Neural cell (in vitro differentiated cells): ENCODE measurements at regions not wholly inside any gene's neighbourhood (a gene's known extent, or its start where the extent isn't known, plus 50 kb on each side); places are given as distances from the start of the nearest gene placed in this dataset.

Experiments used
- EP300 ChIP-seq: fragments of 450-650 bp; conservative IDR thresholded peaks from 2 replicates; pipeline ENCODE4 v1.6.1; 2014; ENCODE audit warnings: antibody characterized with exemption, mild to moderate bottlenecking, moderate library complexity; ENCODE audit not compliant: poor library complexity, severe bottlenecking
- EZH2 ChIP-seq: fragments of 200-600, 300-800 bp; shearing (Covaris generic), sonication (generic); IDR thresholded peaks from 2 replicates; pipeline ENCODE4 v1.6.1; 2014; ENCODE audit warnings: antibody characterized with exemption, low read length, borderline replicate concordance, mild to moderate bottlenecking; ENCODE audit not compliant: insufficient read depth, poor library complexity, severe bottlenecking
- MXI1 ChIP-seq: fragments of 450-650 bp; conservative IDR thresholded peaks from 2 replicates; pipeline ENCODE4 v1.6.1; 2014; ENCODE audit warnings: antibody characterized with exemption, mild to moderate bottlenecking; ENCODE audit not compliant: poor library complexity, severe bottlenecking
- POLR2AphosphoS5 ChIP-seq: IDR thresholded peaks from 2 replicates; pipeline ENCODE4 v1.6.1; 2012
- RAD21 ChIP-seq: fragments of 450-650 bp; conservative IDR thresholded peaks from 2 replicates; pipeline ENCODE4 v1.6.1; 2014; ENCODE audit warnings: antibody characterized with exemption, mild to moderate bottlenecking, moderate library complexity
- TF ChIP-seq, protein P1 (sequence below): fragments of 450-650 bp; IDR thresholded peaks from 2 replicates; pipeline ENCODE4 v1.5.1; 2014; ENCODE audit warnings: antibody characterized with exemption, mild to moderate bottlenecking, moderate library complexity; ENCODE audit not compliant: poor library complexity, severe bottlenecking
- TF ChIP-seq, protein P2 (sequence below): IDR thresholded peaks from 2 replicates; pipeline ENCODE4 v1.6.1; 2012; ENCODE audit warnings: borderline replicate concordance

DNA sequence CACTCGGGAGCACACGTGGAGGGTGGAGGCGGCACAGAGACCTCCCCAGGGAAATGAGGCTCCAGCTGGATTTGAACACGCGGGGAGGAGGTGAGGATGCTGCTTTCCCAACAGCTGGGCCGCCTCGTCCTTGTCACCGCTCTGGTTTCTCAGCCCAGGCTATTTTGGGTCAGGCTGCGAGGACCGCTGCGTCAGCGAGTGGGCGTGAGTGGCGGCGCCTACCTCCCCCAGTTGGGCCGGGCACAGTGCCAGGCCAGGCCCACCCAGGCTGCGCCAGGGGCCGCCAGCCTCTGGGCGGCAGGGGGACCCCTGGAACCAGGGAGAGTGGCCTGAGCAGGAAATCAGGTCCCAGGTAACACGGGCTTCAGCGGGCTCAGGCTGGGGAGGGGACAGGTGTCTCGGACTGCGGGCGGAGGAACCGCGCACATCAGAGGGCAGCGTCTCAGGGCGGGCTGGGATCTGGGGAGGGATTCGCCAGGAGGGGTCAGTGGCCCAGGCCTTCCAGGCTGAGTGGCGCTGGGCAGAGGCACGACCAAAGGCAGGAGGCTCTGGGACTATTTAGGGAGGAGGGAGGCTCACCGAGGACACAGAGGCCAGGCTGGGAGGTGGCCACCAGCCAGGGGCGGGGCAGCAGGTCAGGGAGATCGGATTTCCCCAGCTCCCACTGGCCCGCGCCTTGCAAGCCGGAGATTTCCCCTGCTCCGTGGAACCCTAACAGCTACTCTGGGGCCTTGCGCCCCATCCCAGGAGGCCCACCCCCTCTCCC is 125.2 kb upstream of the RET start:
- TF ChIP-seq, protein P1, sequence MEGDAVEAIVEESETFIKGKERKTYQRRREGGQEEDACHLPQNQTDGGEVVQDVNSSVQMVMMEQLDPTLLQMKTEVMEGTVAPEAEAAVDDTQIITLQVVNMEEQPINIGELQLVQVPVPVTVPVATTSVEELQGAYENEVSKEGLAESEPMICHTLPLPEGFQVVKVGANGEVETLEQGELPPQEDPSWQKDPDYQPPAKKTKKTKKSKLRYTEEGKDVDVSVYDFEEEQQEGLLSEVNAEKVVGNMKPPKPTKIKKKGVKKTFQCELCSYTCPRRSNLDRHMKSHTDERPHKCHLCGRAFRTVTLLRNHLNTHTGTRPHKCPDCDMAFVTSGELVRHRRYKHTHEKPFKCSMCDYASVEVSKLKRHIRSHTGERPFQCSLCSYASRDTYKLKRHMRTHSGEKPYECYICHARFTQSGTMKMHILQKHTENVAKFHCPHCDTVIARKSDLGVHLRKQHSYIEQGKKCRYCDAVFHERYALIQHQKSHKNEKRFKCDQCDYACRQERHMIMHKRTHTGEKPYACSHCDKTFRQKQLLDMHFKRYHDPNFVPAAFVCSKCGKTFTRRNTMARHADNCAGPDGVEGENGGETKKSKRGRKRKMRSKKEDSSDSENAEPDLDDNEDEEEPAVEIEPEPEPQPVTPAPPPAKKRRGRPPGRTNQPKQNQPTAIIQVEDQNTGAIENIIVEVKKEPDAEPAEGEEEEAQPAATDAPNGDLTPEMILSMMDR: no peak
- no peak for TF ChIP-seq EZH2
- no peak for TF ChIP-seq MXI1
- no peak for TF ChIP-seq POLR2AphosphoS5
- TF ChIP-seq RAD21: no peak
- TF ChIP-seq, protein P2, sequence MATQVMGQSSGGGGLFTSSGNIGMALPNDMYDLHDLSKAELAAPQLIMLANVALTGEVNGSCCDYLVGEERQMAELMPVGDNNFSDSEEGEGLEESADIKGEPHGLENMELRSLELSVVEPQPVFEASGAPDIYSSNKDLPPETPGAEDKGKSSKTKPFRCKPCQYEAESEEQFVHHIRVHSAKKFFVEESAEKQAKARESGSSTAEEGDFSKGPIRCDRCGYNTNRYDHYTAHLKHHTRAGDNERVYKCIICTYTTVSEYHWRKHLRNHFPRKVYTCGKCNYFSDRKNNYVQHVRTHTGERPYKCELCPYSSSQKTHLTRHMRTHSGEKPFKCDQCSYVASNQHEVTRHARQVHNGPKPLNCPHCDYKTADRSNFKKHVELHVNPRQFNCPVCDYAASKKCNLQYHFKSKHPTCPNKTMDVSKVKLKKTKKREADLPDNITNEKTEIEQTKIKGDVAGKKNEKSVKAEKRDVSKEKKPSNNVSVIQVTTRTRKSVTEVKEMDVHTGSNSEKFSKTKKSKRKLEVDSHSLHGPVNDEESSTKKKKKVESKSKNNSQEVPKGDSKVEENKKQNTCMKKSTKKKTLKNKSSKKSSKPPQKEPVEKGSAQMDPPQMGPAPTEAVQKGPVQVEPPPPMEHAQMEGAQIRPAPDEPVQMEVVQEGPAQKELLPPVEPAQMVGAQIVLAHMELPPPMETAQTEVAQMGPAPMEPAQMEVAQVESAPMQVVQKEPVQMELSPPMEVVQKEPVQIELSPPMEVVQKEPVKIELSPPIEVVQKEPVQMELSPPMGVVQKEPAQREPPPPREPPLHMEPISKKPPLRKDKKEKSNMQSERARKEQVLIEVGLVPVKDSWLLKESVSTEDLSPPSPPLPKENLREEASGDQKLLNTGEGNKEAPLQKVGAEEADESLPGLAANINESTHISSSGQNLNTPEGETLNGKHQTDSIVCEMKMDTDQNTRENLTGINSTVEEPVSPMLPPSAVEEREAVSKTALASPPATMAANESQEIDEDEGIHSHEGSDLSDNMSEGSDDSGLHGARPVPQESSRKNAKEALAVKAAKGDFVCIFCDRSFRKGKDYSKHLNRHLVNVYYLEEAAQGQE: no peak
- no peak for TF ChIP-seq EP300
